A549 (cell line): ENCODE measurements at regions not wholly inside any gene's neighbourhood (a gene's known extent, or its start where the extent isn't known, plus 50 kb on each side); places are given as distances from the start of the nearest gene placed in this dataset.
A peak's percentile ranks its signal among the peaks of the same experiment; 100 is the strongest.

Experiments
- ATAC-seq, 2 experiments: fragments of 200-7000 bp in 1 of 2; fragments of >200 bp in 1 of 2; cut with Nextera tagmentation in 1 of 2; cut with Tn5 transposase in 1 of 2; 3 replicates each; pipeline versions ENCODE4 v1.8.0 to v1.9.1; 2018 to 2020; ENCODE audit warnings: mild to moderate bottlenecking in 1 of 2, moderate library complexity in 1 of 2
- CTCF ChIA-PET: fragments of 300-600 bp; sonication (Branson Sonifier 250); formaldehyde crosslinking; extraction: SDS; loops from one replicate; lab custom pipeline; 2021; ENCODE audit warnings: antibody characterized with exemption, inconsistent platforms; lab: Yijun Ruan, JAX
- POLR2A ChIA-PET: fragments of 350-600 bp; formaldehyde crosslinking; extraction: SDS; loops from one replicate; lab custom pipeline; 2021; ENCODE audit warnings: antibody characterized with exemption, inconsistent platforms; lab: Yijun Ruan, JAX
- DNase-seq, 2 experiments: peaks; one replicate each; pipeline versions ENCODE4 v3.0.0 to v3.0.0-alpha.2; 2011 to 2016; ENCODE audit warnings: low read depth in 1 of 2, low spot score in 1 of 2
- FAIRE-seq: peaks from 2 replicates; lab custom pipeline; 2011; peaks lifted over from hg19 to GRCh38; lab: Jason Lieb, UNC
- H3K27ac ChIP-seq, 2 experiments: fragments of >200 bp; sonication (Bioruptor Twin); formaldehyde crosslinking; 3 replicates each; pipeline ENCODE4 v1.5.1; 2016 to 2017
- H3K4me1 ChIP-seq: fragments of >200 bp; sonication (Bioruptor Twin); formaldehyde crosslinking; 3 replicates; pipeline ENCODE4 v1.6.1; 2016
- H3K4me2 ChIP-seq: fragments of >200 bp; sonication (Bioruptor Twin); formaldehyde crosslinking; 3 replicates; pipeline ENCODE4 v1.6.1; 2016
- H3K4me3 ChIP-seq: fragments of >200 bp; sonication (Bioruptor Twin); formaldehyde crosslinking; 3 replicates; pipeline ENCODE4 v1.5.1; 2016
- H3K9me3 ChIP-seq: fragments of >200 bp; sonication (Bioruptor Twin); formaldehyde crosslinking; 3 replicates; pipeline ENCODE4 v1.6.1; 2016
- CEBPB ChIP-seq, 2 experiments: fragments of >200 bp in 1 of 2; sonication (Bioruptor Twin) in 1 of 2; formaldehyde crosslinking in 1 of 2; IDR thresholded peaks; 2 replicates each; pipeline ENCODE4 v1.6.1; 2012 to 2016
- CHD2 ChIP-seq: fragments of 150-350 bp; IDR thresholded peaks from 2 replicates; pipeline ENCODE4 v1.6.1; 2014; ENCODE audit warnings: low read length; ENCODE audit not compliant: partially characterized antibody
- ESRRA ChIP-seq: fragments of 150-350 bp; IDR thresholded peaks from 2 replicates; pipeline ENCODE4 v1.6.1; 2014; ENCODE audit warnings: mild to moderate bottlenecking, low read length, borderline replicate concordance
- FOSB ChIP-seq: fragments of 250-450 bp; sonication (Bioruptor Pico); IDR thresholded peaks from 2 replicates; pipeline ENCODE4 v1.5.0; 2020; ENCODE audit warnings: mild to moderate bottlenecking, moderate library complexity
- HDAC2 ChIP-seq: fragments of 200-600 bp; sonication (generic); IDR thresholded peaks from 2 replicates; pipeline ENCODE4 v1.6.1; 2016
- HOXA7 ChIP-seq: fragments of 250-450 bp; sonication (Bioruptor Pico); IDR thresholded peaks from 2 replicates; pipeline ENCODE4 v1.5.0; 2020; ENCODE audit warnings: mild to moderate bottlenecking, moderate library complexity
- HOXB5 ChIP-seq: fragments of 250-450 bp; sonication (Bioruptor Pico); IDR thresholded peaks from 2 replicates; pipeline ENCODE4 v1.5.0; 2020; ENCODE audit warnings: mild to moderate bottlenecking, moderate library complexity
- JUN ChIP-seq, 2 experiments: fragments of >200 bp; sonication (Bioruptor Twin); formaldehyde crosslinking; IDR thresholded peaks; 2 replicates in 1 of 2; 3 replicates in 1 of 2; pipeline ENCODE4 v1.6.1; 2016 to 2017
- JUNB ChIP-seq: fragments of >200 bp; sonication (Bioruptor Twin); formaldehyde crosslinking; IDR thresholded peaks from 2 replicates; pipeline ENCODE4 v1.6.1; 2016
- KDM1A ChIP-seq: fragments of 200-600 bp; sonication (generic); IDR thresholded peaks from 2 replicates; pipeline ENCODE4 v1.6.1; 2016; ENCODE audit warnings: low read depth, mild to moderate bottlenecking
- KDM5A ChIP-seq: fragments of 200-600 bp; sonication (generic); IDR thresholded peaks from 2 replicates; pipeline ENCODE4 v1.6.1; 2016; ENCODE audit warnings: antibody characterized with exemption, mild to moderate bottlenecking
- MAFK ChIP-seq: fragments of 450-650 bp; IDR thresholded peaks from 2 replicates; pipeline ENCODE4 v1.6.1; 2014; ENCODE audit not compliant: partially characterized antibody
- MAZ ChIP-seq: fragments of 150-350 bp; IDR thresholded peaks from 2 replicates; pipeline ENCODE4 v1.6.1; 2014; ENCODE audit warnings: antibody characterized with exemption, low read depth, low read length, borderline replicate concordance
- MYC ChIP-seq: IDR thresholded peaks from 2 replicates; pipeline ENCODE4 v1.6.1; 2012; ENCODE audit warnings: mild to moderate bottlenecking, inconsistent platforms, low read length, improper control_type of control experiment, borderline replicate concordance
- NFE2L2 ChIP-seq: fragments of 150-350 bp; conservative IDR thresholded peaks from 2 replicates; pipeline ENCODE4 v1.6.1; 2014; ENCODE audit warnings: low read length
- POLR2A ChIP-seq: IDR thresholded peaks from 2 replicates; pipeline ENCODE4 v1.6.1; 2012; ENCODE audit warnings: mild to moderate bottlenecking, low read length
- RNF2 ChIP-seq: fragments of 200-600 bp; sonication (generic); IDR thresholded peaks from 2 replicates; pipeline ENCODE4 v1.6.1; 2016; ENCODE audit warnings: low read depth, mild to moderate bottlenecking, antibody characterized with exemption, moderate library complexity, borderline replicate concordance
- SMC3 ChIP-seq: fragments of >200 bp; sonication (Bioruptor Twin); formaldehyde crosslinking; IDR thresholded peaks from 3 replicates; pipeline ENCODE4 v1.6.1; 2018; ENCODE audit warnings: inconsistent platforms
- SREBF2 ChIP-seq: fragments of 450-650 bp; IDR thresholded peaks from 2 replicates; pipeline ENCODE4 v1.6.1; 2014; ENCODE audit warnings: mild to moderate bottlenecking, moderate library complexity
- TFCP2L1 ChIP-seq: fragments of 250-450 bp; sonication (Bioruptor Pico); IDR thresholded peaks from 2 replicates; pipeline ENCODE4 v1.5.0; 2021; ENCODE audit warnings: mild to moderate bottlenecking
- TP53 ChIP-seq: fragments of 250-450 bp; sonication (Bioruptor Pico); IDR thresholded peaks from 2 replicates; pipeline ENCODE4 v1.5.0; 2021; ENCODE audit warnings: mild to moderate bottlenecking, moderate library complexity
- ZC3H11A ChIP-seq: fragments of 450-650 bp; IDR thresholded peaks from 2 replicates; pipeline ENCODE4 v1.6.1; 2014; ENCODE audit warnings: antibody characterized with exemption, mild to moderate bottlenecking
- ZNF302 ChIP-seq: fragments of 250-450 bp; sonication (Bioruptor Pico); IDR thresholded peaks from 2 replicates; pipeline ENCODE4 v1.9.0; 2021; ENCODE audit warnings: inconsistent platforms, mild to moderate bottlenecking, moderate library complexity
- WGBS: methylation state at CpG from one replicate; pipeline ENCODE4 v1.1.6; 2017; ENCODE audit errors: missing lambda C conversion rate; 5-methylcytosine and 5-hydroxymethylcytosine counted together
- TF ChIP-seq, protein P1 (sequence below): IDR thresholded peaks from 2 replicates; pipeline ENCODE4 v1.6.1; 2012
- TF ChIP-seq, protein P2 (sequence below): fragments of 250-450 bp; sonication (Bioruptor Pico); IDR thresholded peaks from 2 replicates; pipeline ENCODE4 v1.5.0; 2021; ENCODE audit warnings: mild to moderate bottlenecking, moderate library complexity, borderline replicate concordance
- TF ChIP-seq, protein P3 (sequence below): IDR thresholded peaks from 2 replicates; pipeline ENCODE4 v1.6.1; 2012
- TF ChIP-seq, protein P4 (sequence below): IDR thresholded peaks from 2 replicates; pipeline ENCODE4 v1.6.1; 2012; ENCODE audit warnings: low read depth, borderline replicate concordance

DNA sequence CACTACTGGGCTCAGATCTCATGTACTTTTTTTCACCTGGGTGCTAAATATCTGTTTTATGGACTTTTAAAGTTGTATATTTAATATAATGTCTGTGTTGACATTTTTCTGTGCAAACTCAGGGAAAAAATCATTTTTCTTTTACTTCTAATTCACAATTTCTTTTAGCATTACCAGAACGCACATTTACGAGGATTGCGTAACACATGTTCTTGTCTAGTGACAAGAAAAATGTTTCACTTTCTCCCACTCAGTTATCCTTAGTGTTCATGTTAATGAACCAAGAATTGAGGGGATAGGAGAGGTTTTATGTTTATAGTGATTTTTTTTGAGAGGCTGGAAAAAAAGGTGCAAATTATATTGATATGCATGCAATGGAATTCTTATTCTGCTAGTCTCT is 86.3 kb upstream of the PJA2 start:
- no peaks in the 10 kb centered on the region for H3K4me1 ChIP-seq
- no peak overlapping the region for H3K4me3 ChIP-seq
- no peaks in the 10 kb centered on the region for H3K9me3 ChIP-seq
- TF ChIP-seq, protein P1, sequence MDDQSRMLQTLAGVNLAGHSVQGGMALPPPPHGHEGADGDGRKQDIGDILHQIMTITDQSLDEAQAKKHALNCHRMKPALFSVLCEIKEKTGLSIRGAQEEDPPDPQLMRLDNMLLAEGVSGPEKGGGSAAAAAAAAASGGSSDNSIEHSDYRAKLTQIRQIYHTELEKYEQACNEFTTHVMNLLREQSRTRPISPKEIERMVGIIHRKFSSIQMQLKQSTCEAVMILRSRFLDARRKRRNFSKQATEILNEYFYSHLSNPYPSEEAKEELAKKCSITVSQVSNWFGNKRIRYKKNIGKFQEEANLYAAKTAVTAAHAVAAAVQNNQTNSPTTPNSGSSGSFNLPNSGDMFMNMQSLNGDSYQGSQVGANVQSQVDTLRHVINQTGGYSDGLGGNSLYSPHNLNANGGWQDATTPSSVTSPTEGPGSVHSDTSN, result no peak
- no peak for TF ChIP-seq JUN (IDR thresholded peaks at IDR 0.05)
- TF ChIP-seq NFE2L2, result no peak
- peak; percentile 57 to 77; a peak in 3 of 4 replicates for TF ChIP-seq CEBPB (IDR thresholded peaks at IDR 0.05)
- ChIA-PET POLR2A (no interaction called here), CTCF (interaction anchor here (1.3 kb wide), 1 partner anchor 9 kb away, joined by 3 read pairs; no protein-coding TSS in a partner anchor)
- H3K27ac ChIP-seq, result no peak overlapping the region
- no peak overlapping the region for H3K4me2 ChIP-seq
- DNase-seq (no peak), FAIRE-seq (no peak), ATAC-seq (no peak)
- 72% methylated on average over 3 of the region's 3 CpGs for WGBS

DNA sequence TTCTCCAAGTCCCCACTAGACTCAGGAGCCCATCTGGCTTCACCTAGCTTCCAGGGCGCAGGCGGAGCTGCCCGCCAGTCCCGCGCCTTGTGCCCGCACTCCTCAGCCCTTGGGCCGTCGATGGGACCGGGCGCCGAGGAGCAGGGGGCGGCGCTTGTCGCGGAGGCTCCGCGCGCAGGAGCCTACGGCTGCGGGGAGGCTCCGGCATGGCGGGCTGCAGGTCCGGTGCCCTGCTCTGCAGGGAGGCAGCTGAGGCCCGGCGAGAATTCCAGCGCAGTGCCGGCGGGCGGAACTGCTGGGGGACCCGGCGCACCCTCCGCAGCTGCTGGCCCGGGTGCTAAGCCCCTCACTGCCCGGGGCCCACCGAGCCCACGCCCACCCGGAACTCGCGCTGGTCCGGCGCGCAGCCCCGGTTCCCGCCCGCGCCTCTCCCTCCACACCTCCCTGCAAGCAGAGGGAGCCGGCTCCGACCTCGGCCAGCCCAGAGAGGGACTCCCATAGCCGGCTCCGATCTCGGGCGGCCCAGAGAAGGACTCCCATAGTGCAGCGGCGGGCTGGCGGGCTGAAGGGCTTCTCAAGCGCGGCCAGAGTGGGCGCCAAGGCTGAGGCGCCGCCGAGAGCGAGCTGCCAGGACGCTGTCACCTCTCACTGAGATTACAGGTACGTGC is 78.1 kb upstream of the PJA2 start:
- TF ChIP-seq MAFK (no peak), ZC3H11A (no peak), MAZ (no peak), CHD2 (no peak), JUN (IDR thresholded peaks at IDR 0.05) (no peak), TFCP2L1 (no peak), POLR2A (no peak), SREBF2 (no peak), MYC (no peak), HOXA7 (CRISPR knock-in tag) (no peak), SMC3 (no peak), ESRRA (no peak), JUNB (no peak), HDAC2 (no peak)
- TF ChIP-seq, protein P2, sequence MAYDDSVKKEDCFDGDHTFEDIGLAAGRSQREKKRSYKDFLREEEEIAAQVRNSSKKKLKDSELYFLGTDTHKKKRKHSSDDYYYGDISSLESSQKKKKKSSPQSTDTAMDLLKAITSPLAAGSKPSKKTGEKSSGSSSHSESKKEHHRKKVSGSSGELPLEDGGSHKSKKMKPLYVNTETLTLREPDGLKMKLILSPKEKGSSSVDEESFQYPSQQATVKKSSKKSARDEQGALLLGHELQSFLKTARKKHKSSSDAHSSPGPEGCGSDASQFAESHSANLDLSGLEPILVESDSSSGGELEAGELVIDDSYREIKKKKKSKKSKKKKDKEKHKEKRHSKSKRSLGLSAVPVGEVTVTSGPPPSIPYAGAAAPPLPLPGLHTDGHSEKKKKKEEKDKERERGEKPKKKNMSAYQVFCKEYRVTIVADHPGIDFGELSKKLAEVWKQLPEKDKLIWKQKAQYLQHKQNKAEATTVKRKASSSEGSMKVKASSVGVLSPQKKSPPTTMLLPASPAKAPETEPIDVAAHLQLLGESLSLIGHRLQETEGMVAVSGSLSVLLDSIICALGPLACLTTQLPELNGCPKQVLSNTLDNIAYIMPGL (CRISPR knock-in tag), result no peak
- TF ChIP-seq, protein P3, sequence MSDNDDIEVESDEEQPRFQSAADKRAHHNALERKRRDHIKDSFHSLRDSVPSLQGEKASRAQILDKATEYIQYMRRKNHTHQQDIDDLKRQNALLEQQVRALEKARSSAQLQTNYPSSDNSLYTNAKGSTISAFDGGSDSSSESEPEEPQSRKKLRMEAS, result no peak
- H3K4me1 ChIP-seq, result no peaks in the 10 kb centered on the region
- no peak for DNase-seq
- ChIA-PET POLR2A (no interaction called here), CTCF (interaction anchor here (1.0 kb wide), 1 partner anchor 9 kb away, joined by 3 read pairs; no protein-coding TSS in a partner anchor)
- no peak overlapping the region for H3K27ac ChIP-seq
- ATAC-seq, result no peak
- FAIRE-seq, result no peak
- no peak overlapping the region for H3K4me2 ChIP-seq
- H3K9me3 ChIP-seq, result no peaks in the 10 kb centered on the region
- 55% methylated on average over 8 of the region's 65 CpGs for WGBS
- no peak overlapping the region for H3K4me3 ChIP-seq

DNA sequence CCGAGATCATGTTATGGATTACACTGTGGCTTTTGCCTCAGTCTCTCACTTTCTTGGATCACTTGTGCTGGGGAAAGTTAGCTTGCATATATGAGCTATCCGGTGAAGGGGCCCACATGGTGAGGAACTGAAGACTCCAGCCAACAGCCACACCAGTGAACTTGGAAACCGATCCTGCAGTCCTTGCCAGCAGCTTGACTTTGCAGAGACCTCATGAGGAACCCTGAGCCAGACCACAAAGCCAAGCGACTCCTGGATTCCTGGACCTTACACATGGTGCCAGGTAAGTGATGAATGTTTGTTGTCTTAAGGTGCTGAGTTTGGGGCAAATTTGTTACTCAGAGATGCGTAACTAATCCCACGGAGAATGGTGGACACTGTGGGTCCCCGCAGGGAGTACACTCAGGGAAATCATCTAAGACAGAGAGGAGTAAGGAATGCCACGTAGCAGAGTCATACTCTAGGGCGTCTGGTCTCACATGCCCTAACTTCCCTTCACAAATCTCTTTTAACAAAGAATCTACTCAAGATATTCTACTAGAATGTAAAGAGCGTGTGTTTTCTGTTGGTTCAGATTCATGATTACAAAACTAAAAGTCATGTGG is 76.5 kb upstream of the PJA2 start:
- 44% methylated on average over 10 of the region's 10 CpGs for WGBS
- TF ChIP-seq FOSB (CRISPR knock-in tag) (no peak), NFE2L2 (no peak), HOXB5 (CRISPR knock-in tag) (no peak), ZNF302 (no peak), MAZ (no peak), SREBF2 (no peak), TP53 (CRISPR knock-in tag) (no peak), KDM5A (no peak), RNF2 (no peak), KDM1A (no peak)
- TF ChIP-seq, protein P1, result no peak
- TF ChIP-seq, protein P4, sequence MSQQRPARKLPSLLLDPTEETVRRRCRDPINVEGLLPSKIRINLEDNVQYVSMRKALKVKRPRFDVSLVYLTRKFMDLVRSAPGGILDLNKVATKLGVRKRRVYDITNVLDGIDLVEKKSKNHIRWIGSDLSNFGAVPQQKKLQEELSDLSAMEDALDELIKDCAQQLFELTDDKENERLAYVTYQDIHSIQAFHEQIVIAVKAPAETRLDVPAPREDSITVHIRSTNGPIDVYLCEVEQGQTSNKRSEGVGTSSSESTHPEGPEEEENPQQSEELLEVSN, result no peak
- H3K27ac ChIP-seq, result no peak overlapping the region
- H3K4me2 ChIP-seq, result no peak overlapping the region
- CTCF ChIA-PET, result no interaction called here
- no peaks in the 10 kb centered on the region for H3K4me1 ChIP-seq
- FAIRE-seq (no peak), ATAC-seq (peak in 1 of 2 experiments; percentile 22; a peak in 1 of 6 replicates), DNase-seq (no peak)
- POLR2A ChIA-PET, result no interaction called here
- no peak overlapping the region for H3K4me3 ChIP-seq
- H3K9me3 ChIP-seq, result no peaks in the 10 kb centered on the region
